Amniotic stem cell (primary cell): ENCODE measurements at regions not wholly inside any gene's neighbourhood (a gene's known extent, or its start where the extent isn't known, plus 50 kb on each side); places are given as distances from the start of the nearest gene placed in this dataset.
"Not testable (repeated sequence)": the region's sequence is repeated elsewhere in the genome, so short reads cannot be mapped to it uniquely, and the experiment has no call there.

Experiments used
- DNase-seq: peaks from one replicate; lab custom pipeline; 2025; lab: John Stamatoyannopoulos, UW

GRCh38 chr4:52157071-52157470 lies 106.0 kb downstream of the SPATA18 start:
- not testable (repeated sequence) for DNase-seq

GRCh38 chr4:52157641-52158316 lies 106.7 kb downstream of the SPATA18 start:
- no peak for DNase-seq

- DNase-seq: no peak
Observed at GRCh38 chr4:52160859-52161258, 109.8 kb downstream of the SPATA18 start.

GRCh38 chr4:52164116-52164515 lies 113.0 kb downstream of the SPATA18 start:
- no peak for DNase-seq

GRCh38 chr4:52172166-52172565 lies 121.1 kb downstream of the SPATA18 start:
- DNase-seq: no peak

GRCh38 chr4:52173470-52174045 lies 122.5 kb downstream of the SPATA18 start:
- DNase-seq: no peak

- no peak for DNase-seq
Observed at GRCh38 chr4:52187603-52188002, 136.5 kb downstream of the SPATA18 start.

GRCh38 chr4:52192001-52192400 lies 140.9 kb downstream of the SPATA18 start:
- DNase-seq: no peak

- no peak for DNase-seq
Observed at GRCh38 chr4:52192721-52193135, 141.6 kb downstream of the SPATA18 start.

- no peak for DNase-seq
Observed at GRCh38 chr4:52195869-52196268, 144.8 kb downstream of the SPATA18 start.

DNA sequence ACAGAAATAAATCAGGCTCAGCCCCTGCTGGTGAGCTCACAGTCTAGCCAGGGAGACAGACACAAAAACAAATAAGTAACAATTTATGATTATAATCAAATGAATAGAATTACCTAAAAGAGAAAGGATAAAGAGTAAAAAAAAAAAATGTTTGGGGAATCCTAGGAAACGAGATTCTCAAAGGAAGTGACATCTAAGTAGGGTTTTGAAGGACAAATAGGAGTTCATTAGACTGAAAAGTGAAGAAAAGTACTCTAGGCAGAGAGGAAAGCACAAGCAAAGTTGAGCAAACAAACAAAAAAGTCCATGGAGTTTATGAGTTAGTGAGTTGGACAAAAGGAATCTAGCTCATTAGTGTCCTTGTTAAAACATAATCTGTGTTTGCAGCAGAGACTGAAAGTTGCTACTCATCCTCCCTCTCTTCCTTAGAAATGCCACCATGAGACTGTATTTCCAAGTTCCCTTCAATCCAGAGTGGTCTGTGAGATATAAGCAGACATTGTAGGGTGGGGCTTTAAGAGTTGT lies 145.6 kb downstream of the SPATA18 start:
- no peak for DNase-seq

- DNase-seq: no peak
Observed at GRCh38 chr4:52197306-52197705, 146.2 kb downstream of the SPATA18 start.

DNA sequence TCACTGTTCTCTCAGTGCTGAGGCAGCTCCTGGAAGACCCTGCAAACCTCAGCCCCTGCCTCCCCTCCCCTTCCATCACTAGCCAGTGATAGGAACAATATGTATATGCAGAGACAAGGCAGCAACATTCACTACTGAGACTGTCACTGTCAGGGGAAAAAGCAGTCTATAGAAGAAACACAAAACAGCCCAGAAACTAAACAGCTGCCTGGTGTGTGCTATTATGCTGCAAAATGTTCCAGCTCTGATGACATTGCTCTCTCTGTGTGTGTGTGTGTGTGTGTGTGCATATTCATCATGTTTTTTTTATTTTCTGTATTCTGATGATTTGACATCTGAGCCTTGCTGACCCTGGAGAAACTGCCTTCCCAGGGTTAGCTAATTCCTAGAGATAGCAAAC lies 147.2 kb downstream of the SPATA18 start:
- no peak for DNase-seq

DNA sequence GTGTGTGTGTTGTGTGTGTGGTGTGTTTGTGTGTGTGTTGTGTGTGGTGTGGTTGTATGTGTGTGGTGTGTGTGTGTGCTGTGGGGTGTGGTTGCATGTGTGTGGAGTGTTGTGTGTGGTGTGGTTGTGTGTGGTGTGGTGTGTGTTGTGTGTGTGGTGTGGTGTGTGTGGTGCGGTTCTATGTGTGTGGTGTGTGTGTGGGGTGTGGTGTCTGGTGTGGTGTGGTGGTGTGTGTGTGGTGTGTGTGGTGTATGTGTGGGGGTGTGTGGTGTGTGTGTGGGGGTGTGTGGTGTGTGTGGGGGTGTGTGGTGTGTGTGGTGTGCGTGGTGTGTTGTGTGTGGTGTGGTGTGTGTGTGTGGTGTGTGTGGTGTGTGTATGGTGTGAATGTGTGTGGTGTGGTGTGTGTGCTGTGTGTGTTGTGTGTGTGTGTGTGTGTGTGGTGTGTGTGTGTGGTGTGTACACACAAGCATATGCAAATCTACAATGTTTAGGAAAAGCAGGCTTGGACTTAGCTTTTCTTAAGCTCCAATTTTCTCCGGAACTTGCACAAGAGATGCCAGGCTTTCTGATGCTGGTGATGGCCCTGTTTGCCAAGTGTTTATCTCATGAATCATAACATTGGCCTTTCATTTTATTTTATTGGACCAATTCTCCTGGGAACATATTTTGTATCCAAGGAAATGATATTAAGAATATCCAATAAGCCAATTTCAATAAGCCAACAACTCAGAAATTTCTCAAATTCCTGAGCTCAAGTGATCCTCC lies 148.7 kb downstream of the SPATA18 start:
- peak; percentile 5 for DNase-seq

DNA sequence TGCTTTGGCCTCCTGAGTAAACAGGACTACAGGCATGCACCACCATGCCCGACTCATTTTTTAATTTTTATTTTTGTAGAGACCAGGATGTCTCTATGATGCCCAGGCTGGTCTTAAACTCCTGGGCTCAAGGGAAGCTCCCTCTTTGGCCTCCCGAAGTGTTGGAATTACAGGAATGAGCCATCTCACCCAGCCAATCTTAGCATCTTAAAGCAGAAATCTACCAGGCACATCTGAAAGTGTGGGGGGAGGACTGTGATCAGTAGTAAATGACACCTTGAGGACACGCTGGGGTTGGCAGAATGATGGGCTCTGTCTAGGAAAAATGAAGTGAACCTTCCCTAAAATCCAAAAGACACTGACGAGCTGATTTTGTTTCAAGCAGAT lies 149.2 kb downstream of the SPATA18 start:
- DNase-seq: no peak

- DNase-seq: no peak
Observed at GRCh38 chr4:52201715-52202114, 150.6 kb downstream of the SPATA18 start.

- no peak for DNase-seq
Observed at GRCh38 chr4:52202251-52202779, 151.2 kb downstream of the SPATA18 start.

DNA sequence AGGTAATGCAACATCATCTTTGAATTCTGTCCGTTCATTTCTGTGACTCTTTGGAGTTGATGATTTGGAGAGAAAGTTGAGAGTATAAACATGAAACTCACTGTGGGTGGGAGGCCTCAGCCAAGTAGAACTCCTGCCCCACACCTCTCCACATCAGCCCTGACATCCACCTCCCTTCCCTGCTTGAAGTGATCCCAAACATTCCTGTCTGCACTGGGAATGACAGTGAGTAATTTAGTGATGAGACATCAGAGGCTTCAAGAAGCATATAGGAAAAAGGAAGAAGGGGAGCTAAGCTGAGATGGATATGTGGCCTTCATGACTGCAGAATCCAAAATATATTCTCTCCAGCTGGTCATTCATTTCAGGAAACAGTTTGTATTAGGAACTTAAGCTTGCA lies 151.8 kb downstream of the SPATA18 start:
- no peak for DNase-seq

DNA sequence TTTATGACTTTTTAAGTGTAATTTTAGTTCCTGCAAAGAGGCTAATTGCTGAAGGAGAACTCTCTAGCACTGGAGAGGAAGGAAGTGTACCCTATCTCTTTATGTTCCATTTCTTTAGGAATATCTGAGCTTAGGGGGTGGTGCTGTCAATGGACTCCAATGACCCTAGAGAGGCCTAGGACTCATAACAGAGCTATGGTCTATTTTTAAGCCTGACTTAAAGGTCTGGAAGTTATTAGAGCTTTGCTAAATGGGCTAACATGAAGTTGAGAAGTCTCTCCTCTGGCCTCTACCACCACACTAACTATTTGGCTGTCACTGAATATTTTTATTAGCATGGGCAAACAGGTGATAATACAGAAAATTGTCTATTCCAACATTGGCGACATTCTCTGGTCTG lies 152.2 kb downstream of the SPATA18 start:
- no peak for DNase-seq

DNA sequence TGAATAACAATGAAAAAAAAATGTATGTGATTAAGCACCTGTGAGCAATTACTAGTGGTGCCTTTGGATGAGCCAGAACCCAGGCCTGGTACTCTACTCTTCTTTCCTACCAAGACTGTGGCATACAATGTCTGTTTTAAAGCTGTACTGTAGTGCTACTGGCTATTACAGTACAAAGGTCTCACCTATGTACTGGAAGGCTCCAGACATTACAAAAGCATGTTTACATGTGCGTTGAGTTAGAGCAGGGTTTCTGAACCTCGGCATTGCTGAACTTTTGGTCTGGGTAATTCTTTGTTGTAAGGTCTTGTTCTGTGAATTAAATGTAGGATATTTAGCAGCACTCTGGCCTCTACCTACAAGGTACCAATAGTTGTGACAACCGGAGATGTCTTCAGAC lies 153.8 kb downstream of the SPATA18 start:
- no peak for DNase-seq

DNA sequence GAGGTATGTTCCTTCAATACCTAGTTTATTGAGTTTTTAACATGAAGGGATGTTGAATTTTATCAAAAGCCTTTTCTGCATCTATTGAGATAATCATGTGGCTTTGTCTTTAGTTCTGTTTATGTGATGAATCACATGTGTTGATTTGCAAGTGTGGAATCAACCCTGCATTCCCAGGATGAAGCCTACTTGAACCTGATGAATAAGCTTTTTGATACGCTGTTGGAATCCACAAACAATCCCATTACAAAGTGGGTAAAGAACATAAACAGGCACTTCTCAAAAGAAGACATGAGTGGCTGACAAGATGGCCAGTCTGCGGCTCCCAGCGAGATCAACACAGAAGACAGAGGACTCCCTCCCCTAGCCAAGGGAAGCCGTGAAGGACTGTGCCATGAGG lies 156.0 kb downstream of the SPATA18 start:
- DNase-seq: not testable (repeated sequence)

- DNase-seq: no peak
Observed at GRCh38 chr4:52212702-52213101, 161.6 kb downstream of the SPATA18 start.

- DNase-seq: no peak
Observed at GRCh38 chr4:52231526-52231925, 180.4 kb downstream of the SPATA18 start.
